ENCODE measurements at regions not wholly inside any gene's neighbourhood (a gene's known extent, or its start where the extent isn't known, plus 50 kb on each side); places are given as distances from the start of the nearest gene placed in this dataset.

GRCh38 chr4:84420608-84421007, 78.5 kb downstream of the NKX6-1 start:
- no peaks in the 10 kb centered on the region for H3K9me3 ChIP-seq (ENCODE audit: insufficient read depth, low read depth)
- H3K4me2 ChIP-seq: no peak overlapping the region
- CTCF ChIA-PET: no interaction called here
- no peaks in the 10 kb centered on the region for H3K27me3 ChIP-seq (ENCODE audit: insufficient read depth, low read depth)
- H3K79me2 ChIP-seq (ENCODE audit: low read depth): no peaks in the 10 kb centered on the region
- no peaks in the 10 kb centered on the region for H3F3A ChIP-seq (ENCODE audit: insufficient read depth, low read depth)
- no peaks in the 10 kb centered on the region for H4K20me1 ChIP-seq (ENCODE audit: insufficient read depth)
- H3K4me1 ChIP-seq (replicated peaks; ENCODE audit: insufficient read depth): no peaks in the 10 kb centered on the region
- H3K36me3 ChIP-seq (ENCODE audit: low read depth): no peaks in the 10 kb centered on the region
- no peak for TF ChIP-seq CTCF (conservative IDR thresholded peaks at IDR 0.05)
- BruUV-seq (replicated peaks): no TSS peak
- intact Hi-C loops (cut with micrococcal nuclease; ENCODE audit: unreplicated experiment): no loop called here
- no peaks in the 10 kb centered on the region for H3K9me2 ChIP-seq (ENCODE audit: insufficient read depth)
- POLR2A ChIA-PET (ENCODE audit: unreplicated experiment): no interaction called here
- no peak for DNase-seq
- H2AFZ ChIP-seq: no peak overlapping the region
- H3K27ac ChIP-seq: no peak overlapping the region
- H3K4me3 ChIP-seq: no peak overlapping the region

- H3K27me3 ChIP-seq (ENCODE audit: insufficient read depth, low read depth): no peaks in the 10 kb centered on the region
- H3K4me2 ChIP-seq: no peak overlapping the region
- CTCF ChIA-PET: no interaction called here
- no peaks in the 10 kb centered on the region for H3F3A ChIP-seq (ENCODE audit: insufficient read depth, low read depth)
- no peaks in the 10 kb centered on the region for H3K79me2 ChIP-seq (ENCODE audit: low read depth)
- intact Hi-C loops (cut with micrococcal nuclease; ENCODE audit: unreplicated experiment): no loop called here
- no TSS peak for BruUV-seq (replicated peaks)
- H3K9me2 ChIP-seq (ENCODE audit: insufficient read depth): no peaks in the 10 kb centered on the region
- TF ChIP-seq CTCF (conservative IDR thresholded peaks at IDR 0.05): no peak
- no peak for TF ChIP-seq EZH2 (IDR thresholded peaks at IDR 0.05; ENCODE audit: low read depth)
- no peaks in the 10 kb centered on the region for H4K20me1 ChIP-seq (ENCODE audit: insufficient read depth)
- no peaks in the 10 kb centered on the region for H3K36me3 ChIP-seq (ENCODE audit: low read depth)
- H3K27ac ChIP-seq: no peak overlapping the region
- no peak for DNase-seq
- no peak overlapping the region for H3K4me3 ChIP-seq
- POLR2A ChIA-PET (ENCODE audit: unreplicated experiment): no interaction called here
- H2AFZ ChIP-seq: no peak overlapping the region
- H3K4me1 ChIP-seq (replicated peaks; ENCODE audit: insufficient read depth): no peaks in the 10 kb centered on the region
- H3K9me3 ChIP-seq (ENCODE audit: insufficient read depth, low read depth): no peaks in the 10 kb centered on the region
These were observed 79.9 kb downstream of the NKX6-1 start for GRCh38 chr4:84419201-84419600.

- no peaks in the 10 kb centered on the region for H3K36me3 ChIP-seq (ENCODE audit: low read depth)
- TF ChIP-seq CTCF (conservative IDR thresholded peaks at IDR 0.05) (no peak), EZH2 (IDR thresholded peaks at IDR 0.05; ENCODE audit: low read depth) (no peak)
- no peak overlapping the region for H3K27ac ChIP-seq
- no peak overlapping the region for H3K4me3 ChIP-seq
- POLR2A ChIA-PET (ENCODE audit: unreplicated experiment): no interaction called here
- H3K4me1 ChIP-seq (replicated peaks; ENCODE audit: insufficient read depth): no peaks in the 10 kb centered on the region
- no peaks in the 10 kb centered on the region for H4K20me1 ChIP-seq (ENCODE audit: insufficient read depth)
- no peak for DNase-seq
- intact Hi-C loops (cut with micrococcal nuclease; ENCODE audit: unreplicated experiment): no loop called here
- H3K9me3 ChIP-seq (ENCODE audit: insufficient read depth, low read depth): no peaks in the 10 kb centered on the region
- no peaks in the 10 kb centered on the region for H3K9me2 ChIP-seq (ENCODE audit: insufficient read depth)
- BruUV-seq (replicated peaks): no TSS peak
- CTCF ChIA-PET: no interaction called here
- H3K27me3 ChIP-seq (ENCODE audit: insufficient read depth, low read depth): no peaks in the 10 kb centered on the region
- H2AFZ ChIP-seq: no peak overlapping the region
- no peaks in the 10 kb centered on the region for H3F3A ChIP-seq (ENCODE audit: insufficient read depth, low read depth)
- H3K4me2 ChIP-seq: no peak overlapping the region
- H3K79me2 ChIP-seq (ENCODE audit: low read depth): no peaks in the 10 kb centered on the region
These were observed 80.9 kb downstream of the NKX6-1 start for GRCh38 chr4:84417997-84418709.
